ENCODE measurements at regions not wholly inside any gene's neighbourhood (a gene's known extent, or its start where the extent isn't known, plus 50 kb on each side); places are given as distances from the start of the nearest gene placed in this dataset.

GRCh38 chr18:47345291-47345690, 93.8 kb upstream of the SKOR2 start:
- no peak for TF ChIP-seq CTCF (IDR thresholded peaks at IDR 0.05; ENCODE audit: insufficient read depth, low read depth, low read length, missing control alignments)
- H3K4me3 ChIP-seq (ENCODE audit: low read depth, low read length), result no peak overlapping the region
- no peak for DNase-seq (ENCODE audit: low read depth)

DNA sequence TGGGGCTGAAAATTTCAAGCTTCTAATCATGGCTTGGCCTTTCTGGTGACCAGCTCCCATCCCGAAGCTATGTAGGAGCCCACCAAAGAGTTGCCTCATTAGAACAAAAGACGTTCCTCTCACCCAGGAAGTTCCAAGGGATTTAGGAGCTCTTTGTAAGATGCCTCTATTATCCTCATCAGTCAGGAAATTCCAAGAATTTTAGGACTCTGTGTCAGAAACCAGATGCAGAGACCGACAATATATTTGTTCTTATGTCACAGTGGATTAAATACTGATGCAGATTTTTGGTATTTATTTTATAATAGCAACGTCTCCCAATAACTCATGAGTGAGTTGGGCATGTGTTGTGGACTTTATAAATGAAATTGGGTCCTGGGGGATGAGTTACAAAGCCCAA, 91.8 kb upstream of the SKOR2 start:
- no peak for DNase-seq (ENCODE audit: low read depth)
- no peak overlapping the region for H3K4me3 ChIP-seq (ENCODE audit: low read depth, low read length)
- TF ChIP-seq CTCF (IDR thresholded peaks at IDR 0.05; ENCODE audit: insufficient read depth, low read depth, low read length, missing control alignments), result no peak

DNA sequence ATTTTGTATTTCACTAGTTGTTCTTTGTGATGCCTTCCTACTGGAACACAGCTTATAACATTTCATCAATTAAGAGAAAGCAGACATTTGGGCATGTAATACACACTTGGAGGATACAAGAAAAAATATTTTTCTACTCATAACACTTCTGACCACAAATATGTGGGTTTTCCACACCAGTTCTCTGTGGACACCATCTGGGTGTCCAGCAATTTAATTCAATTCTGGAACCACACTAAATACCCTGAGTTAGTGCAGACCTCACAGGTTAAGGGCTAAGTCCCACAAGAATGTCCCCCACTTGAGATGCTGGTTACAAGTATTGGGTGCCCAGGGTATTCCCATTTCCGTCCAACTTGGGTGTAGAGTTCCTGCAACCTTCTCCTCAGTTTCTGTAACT, 91.1 kb upstream of the SKOR2 start:
- TF ChIP-seq CTCF (IDR thresholded peaks at IDR 0.05; ENCODE audit: insufficient read depth, low read depth, low read length, missing control alignments), result no peak
- DNase-seq (ENCODE audit: low read depth), result no peak
- H3K4me3 ChIP-seq (ENCODE audit: low read depth, low read length), result no peak overlapping the region

- TF ChIP-seq CTCF (IDR thresholded peaks at IDR 0.05; ENCODE audit: insufficient read depth, low read depth, low read length, missing control alignments), result no peak
- no peak for DNase-seq (ENCODE audit: low read depth)
Measured at GRCh38 chr18:47341678-47342077, 90.2 kb upstream of the SKOR2 start.

DNA sequence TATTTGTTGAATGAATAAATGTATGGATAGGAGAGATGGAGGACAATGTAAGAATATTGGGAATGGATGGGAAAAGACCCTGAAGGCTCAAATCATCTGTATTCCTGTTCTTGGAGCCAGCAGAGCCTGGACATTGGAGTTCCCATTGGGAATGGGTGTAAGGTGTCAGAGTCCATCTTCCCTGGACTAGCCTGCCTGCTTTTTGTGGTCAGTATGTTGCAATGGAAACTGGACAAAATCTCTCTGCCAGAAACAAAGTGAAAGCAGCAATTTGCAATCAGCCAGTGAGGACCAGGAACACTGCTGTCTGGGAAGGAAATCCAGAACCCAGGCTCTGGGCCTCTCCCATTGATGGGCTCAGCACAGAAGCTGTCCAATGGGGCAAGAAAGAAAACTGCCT, 83.5 kb upstream of the SKOR2 start:
- H3K4me3 ChIP-seq (ENCODE audit: low read depth, low read length), result no peak overlapping the region
- no peak for TF ChIP-seq CTCF (IDR thresholded peaks at IDR 0.05; ENCODE audit: insufficient read depth, low read depth, low read length, missing control alignments)
- DNase-seq (ENCODE audit: low read depth), result no peak

More at GRCh38 chr18:47341678-47342077, 90.2 kb upstream of the SKOR2 start:
- H3K4me3 ChIP-seq (ENCODE audit: low read depth, low read length), result no peak overlapping the region

DNA sequence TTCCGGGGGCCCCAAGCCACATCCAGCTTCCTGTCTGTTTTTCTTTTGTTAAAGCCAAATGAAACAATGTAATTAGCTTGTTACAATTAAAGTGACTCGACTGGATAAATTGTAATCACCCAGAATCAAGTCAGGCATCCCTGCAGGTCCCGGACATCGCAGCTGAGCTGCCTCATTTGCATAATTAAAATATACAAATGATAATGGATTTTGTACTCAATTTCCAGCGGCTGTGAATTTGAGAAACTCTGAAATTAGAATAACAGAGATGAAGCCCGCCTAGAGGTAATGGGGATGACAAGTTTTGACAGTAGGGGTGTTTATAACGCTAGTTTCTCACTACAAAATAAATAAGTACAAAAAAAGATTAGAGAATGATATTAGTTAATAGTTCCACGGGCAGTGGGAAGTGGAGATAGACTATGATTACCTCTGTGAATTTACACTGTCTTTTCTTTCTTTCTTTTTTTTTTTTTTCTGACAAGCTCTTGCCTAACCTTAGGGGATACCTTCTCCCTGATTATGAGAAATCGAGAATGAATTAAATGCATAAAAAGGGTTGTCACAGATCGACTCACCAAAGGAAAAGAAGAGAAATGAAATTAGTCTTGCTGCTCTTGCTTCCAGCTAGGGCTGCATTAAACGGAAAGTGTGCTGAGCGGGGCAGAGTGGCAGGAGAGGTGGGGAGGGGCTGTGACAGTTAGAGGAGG, 82.6 kb upstream of the SKOR2 start:
- no peak for TF ChIP-seq CTCF (IDR thresholded peaks at IDR 0.05; ENCODE audit: insufficient read depth, low read depth, low read length, missing control alignments)
- no peak overlapping the region for H3K4me3 ChIP-seq (ENCODE audit: low read depth, low read length)
- no peak for DNase-seq (ENCODE audit: low read depth)

DNA sequence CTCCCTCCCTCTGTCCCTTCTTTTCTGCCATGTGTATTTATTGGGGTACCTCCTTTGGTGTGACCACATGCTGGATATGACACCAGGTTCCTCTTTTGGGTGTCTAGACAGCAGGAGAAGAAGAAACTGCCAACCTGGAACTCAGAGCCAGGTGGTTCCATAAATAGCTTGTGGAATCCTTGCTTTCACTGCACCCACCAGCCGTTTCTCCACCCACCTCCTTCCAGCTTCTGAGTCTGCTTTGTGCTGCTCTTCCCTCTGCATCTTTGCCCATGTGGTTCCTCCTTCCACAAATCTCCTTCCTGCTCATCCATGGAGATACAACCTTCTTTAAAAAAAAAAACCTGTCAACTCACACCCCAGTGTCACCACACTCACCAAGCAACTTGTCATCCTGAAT, 80.2 kb upstream of the SKOR2 start:
- TF ChIP-seq CTCF (IDR thresholded peaks at IDR 0.05; ENCODE audit: insufficient read depth, low read depth, low read length, missing control alignments), result no peak
- H3K4me3 ChIP-seq (ENCODE audit: low read depth, low read length), result no peak overlapping the region
- no peak for DNase-seq (ENCODE audit: low read depth)
